Large intestine (tissue), 3 donors: ENCODE measurements at regions not wholly inside any gene's neighbourhood (a gene's known extent, or its start where the extent isn't known, plus 50 kb on each side); places are given as distances from the start of the nearest gene placed in this dataset.

ENCODE experiments used
- DNase-seq, 2 donors: peaks; one replicate each; pipeline versions ENCODE4 v3.0.0 to v3.0.0-alpha.2; 2013
- H3K27ac ChIP-seq: one replicate; pipeline ENCODE4 v1.5.1; 2013; ENCODE audit warnings: low read length
- H3K27me3 ChIP-seq: 2 replicates; pipeline ENCODE4 v1.6.1; 2013; ENCODE audit warnings: low read length; ENCODE audit not compliant: control insufficient read depth, insufficient read depth
- H3K36me3 ChIP-seq: 2 replicates; pipeline ENCODE4 v1.6.1; 2013; ENCODE audit warnings: low read length; ENCODE audit not compliant: control insufficient read depth, insufficient read depth
- H3K4me1 ChIP-seq: one replicate; pipeline ENCODE4 v1.6.1; 2013; ENCODE audit warnings: low read length; ENCODE audit not compliant: control insufficient read depth, insufficient read depth
- H3K4me3 ChIP-seq: one replicate; pipeline ENCODE4 v1.5.1; 2013; ENCODE audit warnings: low read length
- H3K9me3 ChIP-seq: one replicate; pipeline ENCODE4 v1.6.1; 2013; ENCODE audit warnings: mild to moderate bottlenecking, low read depth, low read length, moderate library complexity; ENCODE audit not compliant: control insufficient read depth
- WGBS: methylation state at CpG from one replicate; pipeline ENCODE4 v1.1.5; 2013; ENCODE audit warnings: low lambda C conversion rate; ENCODE audit not compliant: insufficient coverage; 5-methylcytosine and 5-hydroxymethylcytosine counted together

DNA sequence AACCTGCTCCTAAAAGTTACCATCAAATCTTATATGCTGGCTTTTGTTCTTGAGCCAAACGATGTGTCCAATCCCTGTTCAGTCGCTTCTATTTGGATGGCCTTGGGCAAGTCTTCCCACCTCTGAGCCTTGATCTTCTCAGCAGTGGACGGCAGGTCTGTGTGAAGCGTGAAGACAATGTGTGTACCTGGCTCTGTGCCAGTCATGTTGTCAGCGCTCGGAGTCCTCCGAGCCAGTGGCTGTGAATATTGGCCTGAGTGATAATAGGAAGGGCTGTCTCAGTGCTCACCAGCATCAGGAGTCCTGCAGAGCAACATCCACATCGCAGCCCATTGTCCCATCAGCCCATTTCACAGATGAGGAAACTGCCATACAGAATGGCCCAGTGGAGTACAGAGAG lies 219.0 kb downstream of the CDC5L start:
- H3K4me1 ChIP-seq = no peaks in the 10 kb centered on the region
- H3K36me3 ChIP-seq = no peaks in the 10 kb centered on the region
- H3K9me3 ChIP-seq = no peaks in the 10 kb centered on the region
- H3K27me3 ChIP-seq = peaks cover 2% of the 10 kb centered on the region
- no peak for DNase-seq
- no CpG with 5 or more reads among the region's 8 CpGs for WGBS
- no peak overlapping the region for H3K4me3 ChIP-seq
- no peak overlapping the region for H3K27ac ChIP-seq

DNA sequence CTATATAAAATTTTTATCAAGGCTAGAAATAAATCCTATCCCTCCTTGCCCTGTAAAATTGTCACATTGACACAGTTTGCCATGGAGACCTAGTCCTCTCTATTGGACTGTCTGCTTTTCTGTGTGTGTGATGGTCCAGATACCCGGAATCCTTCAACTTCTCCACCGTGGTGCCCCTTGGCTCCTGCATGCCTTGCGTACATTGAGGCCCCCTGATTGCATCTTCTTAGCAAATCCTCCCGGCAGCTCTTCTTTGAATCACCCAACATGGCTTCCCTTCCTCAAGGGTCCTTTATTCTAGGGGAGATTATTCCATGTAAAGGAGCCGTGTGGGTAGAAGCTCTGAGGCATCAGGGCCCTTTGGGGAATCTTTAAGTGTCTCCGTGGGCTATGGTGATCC lies 219.5 kb downstream of the CDC5L start:
- H3K27me3 ChIP-seq = peaks cover 2% of the 10 kb centered on the region
- no peaks in the 10 kb centered on the region for H3K36me3 ChIP-seq
- no peak overlapping the region for H3K27ac ChIP-seq
- WGBS = 100% methylated on average over 1 of the region's 6 CpGs
- no peaks in the 10 kb centered on the region for H3K9me3 ChIP-seq
- H3K4me3 ChIP-seq = no peak overlapping the region
- no peaks in the 10 kb centered on the region for H3K4me1 ChIP-seq
- no peak for DNase-seq

DNA sequence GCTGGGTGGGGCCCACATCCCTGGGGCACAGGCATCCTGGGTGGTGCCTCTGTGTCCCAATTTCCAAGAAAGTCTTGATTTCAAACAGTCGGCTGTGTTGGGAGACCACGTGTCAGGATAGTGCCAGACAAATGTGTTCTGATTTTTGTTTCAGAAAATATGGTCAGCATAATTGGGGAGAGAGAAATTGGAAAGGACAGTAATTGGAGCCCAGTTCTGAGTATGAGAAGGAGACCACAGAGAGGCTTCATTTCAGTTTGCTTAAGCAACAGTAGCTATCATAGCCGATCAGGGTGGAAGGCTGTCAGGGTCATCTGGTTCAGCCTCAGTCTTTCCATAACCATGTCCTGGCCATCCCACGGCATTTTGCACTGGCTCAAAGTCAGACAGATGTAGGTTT lies 220.7 kb downstream of the CDC5L start:
- no peak overlapping the region for H3K27ac ChIP-seq
- no peaks in the 10 kb centered on the region for H3K4me1 ChIP-seq
- H3K4me3 ChIP-seq = no peak overlapping the region
- no peaks in the 10 kb centered on the region for H3K9me3 ChIP-seq
- WGBS = no CpG with 5 or more reads among the region's 4 CpGs
- H3K36me3 ChIP-seq = no peaks in the 10 kb centered on the region
- peaks cover 2% of the 10 kb centered on the region for H3K27me3 ChIP-seq
- DNase-seq = no peak

- no peak for DNase-seq
- no peaks in the 10 kb centered on the region for H3K4me1 ChIP-seq
- H3K27ac ChIP-seq = no peak overlapping the region
- H3K36me3 ChIP-seq = no peaks in the 10 kb centered on the region
- no CpG with 5 or more reads among the region's 1 CpG for WGBS
- H3K9me3 ChIP-seq = no peaks in the 10 kb centered on the region
- peaks cover 2% of the 10 kb centered on the region for H3K27me3 ChIP-seq
- H3K4me3 ChIP-seq = no peak overlapping the region
Observed at GRCh38 chr6:44609051-44609612, 221.6 kb downstream of the CDC5L start.

DNA sequence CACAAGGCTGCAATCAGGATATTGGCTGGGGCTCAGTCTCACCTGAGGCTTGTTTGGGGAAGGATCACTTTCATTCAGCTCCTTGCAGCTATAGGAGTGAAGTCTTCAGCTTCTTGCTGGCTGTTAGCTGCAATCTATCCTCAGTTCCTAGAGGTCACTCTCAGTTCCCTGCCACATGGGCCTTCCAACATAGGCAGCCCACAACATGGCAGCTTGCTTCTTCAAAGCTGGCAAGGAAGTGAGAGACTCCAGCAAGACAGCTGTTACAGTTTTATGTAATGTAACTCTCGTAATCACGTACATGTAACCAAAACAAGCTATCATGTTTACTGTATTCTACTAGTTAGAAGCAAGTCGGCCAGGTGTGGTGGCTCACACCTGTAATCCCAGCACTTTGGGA lies 226.9 kb downstream of the CDC5L start:
- no peak overlapping the region for H3K27ac ChIP-seq
- no peak overlapping the region for H3K4me3 ChIP-seq
- WGBS = 100% methylated on average over 1 of the region's 3 CpGs

DNA sequence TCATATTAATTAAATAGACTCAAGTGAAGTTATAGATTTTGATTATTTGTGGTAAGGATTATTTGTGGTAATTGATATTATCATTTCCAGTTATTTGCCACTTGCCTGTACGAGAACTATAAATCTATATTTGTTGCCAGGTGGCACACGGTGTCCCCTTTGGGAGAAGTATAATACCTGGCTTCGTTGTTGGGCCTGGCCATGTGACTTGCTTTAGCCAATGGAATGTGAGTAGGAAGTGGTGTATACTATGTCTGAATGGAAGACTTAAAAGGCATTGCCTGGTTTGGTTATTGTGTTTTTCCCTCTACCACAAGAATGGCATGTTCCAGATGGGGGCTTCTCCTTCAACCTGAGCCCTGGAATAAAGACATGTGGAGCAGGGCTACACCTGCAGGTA lies 228.1 kb downstream of the CDC5L start:
- no peaks in the 10 kb centered on the region for H3K9me3 ChIP-seq
- no CpG with 5 or more reads among the region's 3 CpGs for WGBS
- H3K27ac ChIP-seq = no peak overlapping the region
- DNase-seq = no peak
- H3K27me3 ChIP-seq = no peaks in the 10 kb centered on the region
- no peak overlapping the region for H3K4me3 ChIP-seq
- no peaks in the 10 kb centered on the region for H3K4me1 ChIP-seq
- no peaks in the 10 kb centered on the region for H3K36me3 ChIP-seq

More for the DNA sequence above, 226.9 kb downstream of the CDC5L start:
- DNase-seq = no peak
- Histone ChIP-seq H3K27me3 (no peaks in the 10 kb centered on the region), H3K9me3 (no peaks in the 10 kb centered on the region), H3K36me3 (no peaks in the 10 kb centered on the region), H3K4me1 (no peaks in the 10 kb centered on the region)

DNA sequence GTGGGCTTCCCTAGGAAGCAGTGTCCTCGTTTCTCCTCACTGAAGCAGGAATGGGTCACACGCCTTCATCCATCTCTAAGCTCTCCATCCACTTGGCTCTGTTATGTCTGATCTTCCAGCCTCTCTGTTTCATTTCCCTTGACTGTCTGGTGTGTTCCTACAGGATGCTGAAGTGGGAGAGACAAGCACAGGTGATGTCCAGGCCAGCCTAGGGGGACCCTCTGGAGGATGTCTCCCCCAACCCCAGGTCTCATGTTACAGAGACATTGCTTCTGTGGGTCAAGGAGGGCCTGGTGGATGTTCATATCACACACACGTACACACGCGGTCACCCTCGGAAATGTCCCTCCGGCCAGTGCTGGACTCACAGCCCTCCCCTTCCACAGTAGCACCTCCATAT lies 229.9 kb downstream of the CDC5L start:
- no peak for DNase-seq
- Histone ChIP-seq H3K36me3 (no peaks in the 10 kb centered on the region), H3K27ac (no peak overlapping the region), H3K4me1 (no peaks in the 10 kb centered on the region), H3K4me3 (no peak overlapping the region), H3K27me3 (no peaks in the 10 kb centered on the region), H3K9me3 (no peaks in the 10 kb centered on the region)
- WGBS = no CpG with 5 or more reads among the region's 7 CpGs

DNA sequence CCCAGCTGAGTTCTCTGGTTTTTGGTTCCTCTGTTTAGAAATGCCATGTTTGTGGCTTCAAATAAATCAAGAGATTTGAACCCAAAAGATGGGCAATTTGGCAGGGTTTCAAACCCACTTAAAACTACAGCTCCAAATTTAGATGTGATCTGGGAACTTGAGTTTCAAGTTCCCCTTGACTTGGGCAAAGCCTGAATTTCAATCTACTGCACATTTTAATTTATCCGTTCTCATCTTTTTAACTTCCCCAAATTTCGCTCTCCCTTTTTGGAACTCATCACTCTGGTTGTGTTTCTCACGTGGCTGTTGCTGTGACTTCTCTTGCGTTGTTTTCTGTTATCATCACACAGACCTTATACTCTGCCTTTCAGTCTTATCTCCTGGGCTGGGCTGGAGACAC lies 230.9 kb downstream of the CDC5L start:
- H3K27ac ChIP-seq = no peak overlapping the region
- H3K27me3 ChIP-seq = no peaks in the 10 kb centered on the region
- H3K36me3 ChIP-seq = no peaks in the 10 kb centered on the region
- no peaks in the 10 kb centered on the region for H3K4me1 ChIP-seq
- DNase-seq = no peak
- H3K9me3 ChIP-seq = no peaks in the 10 kb centered on the region
- H3K4me3 ChIP-seq = no peak overlapping the region
- WGBS = 71% methylated on average over 4 of the region's 4 CpGs

GRCh38 chr6:44620922-44621321 lies 233.4 kb downstream of the CDC5L start:
- H3K27me3 ChIP-seq = no peaks in the 10 kb centered on the region
- H3K27ac ChIP-seq = no peak overlapping the region
- H3K9me3 ChIP-seq = no peaks in the 10 kb centered on the region
- H3K36me3 ChIP-seq = no peaks in the 10 kb centered on the region
- no peak for DNase-seq
- WGBS = 100% methylated on average over 2 of the region's 4 CpGs
- no peaks in the 10 kb centered on the region for H3K4me1 ChIP-seq
- H3K4me3 ChIP-seq = no peak overlapping the region

- no peaks in the 10 kb centered on the region for H3K27me3 ChIP-seq
- H3K9me3 ChIP-seq = no peaks in the 10 kb centered on the region
- H3K36me3 ChIP-seq = no peaks in the 10 kb centered on the region
- no peak overlapping the region for H3K27ac ChIP-seq
- no peaks in the 10 kb centered on the region for H3K4me1 ChIP-seq
- no peak for DNase-seq
- no peak overlapping the region for H3K4me3 ChIP-seq
- no CpG with 5 or more reads among the region's 2 CpGs for WGBS
Observed at GRCh38 chr6:44621846-44622245, 234.3 kb downstream of the CDC5L start.

DNA sequence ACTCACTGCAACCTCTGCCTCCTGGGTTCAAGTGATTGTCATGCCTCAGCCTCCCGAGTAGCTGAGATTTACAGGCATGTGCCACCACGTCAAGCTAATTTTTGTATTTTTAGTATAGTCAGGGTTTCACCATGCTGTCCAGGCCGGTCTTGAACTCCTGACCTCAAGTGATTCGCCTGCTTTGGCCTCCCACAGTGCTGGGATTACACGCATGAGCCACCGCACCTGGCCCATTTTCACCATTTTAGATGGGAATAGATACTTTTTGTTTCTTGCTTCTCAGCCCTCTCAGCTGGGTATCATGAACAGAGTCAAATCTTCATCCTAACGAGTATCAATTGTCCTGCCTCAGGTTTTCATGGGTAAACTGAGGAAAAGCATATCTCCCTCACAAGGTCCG lies 235.0 kb downstream of the CDC5L start:
- WGBS = 83% methylated on average over 1 of the region's 8 CpGs
- no peak for DNase-seq

More for the DNA sequence above, 235.0 kb downstream of the CDC5L start:
- H3K27me3 ChIP-seq = no peaks in the 10 kb centered on the region
- no peak overlapping the region for H3K4me3 ChIP-seq
- no peaks in the 10 kb centered on the region for H3K9me3 ChIP-seq
- no peaks in the 10 kb centered on the region for H3K36me3 ChIP-seq
- H3K4me1 ChIP-seq = no peaks in the 10 kb centered on the region
- H3K27ac ChIP-seq = no peak overlapping the region
